HG02763 (cell line): ENCODE measurements at regions not wholly inside any gene's neighbourhood (a gene's known extent, or its start where the extent isn't known, plus 50 kb on each side); places are given as distances from the start of the nearest gene placed in this dataset.

Experiments used
- ATAC-seq: cut with Tn5 transposase; IDR thresholded peaks from one replicate; pipeline ENCODE4 v1.9.1; 2021; ENCODE audit warnings: mild to moderate bottlenecking, moderate library complexity; ENCODE audit not compliant: unreplicated experiment

DNA sequence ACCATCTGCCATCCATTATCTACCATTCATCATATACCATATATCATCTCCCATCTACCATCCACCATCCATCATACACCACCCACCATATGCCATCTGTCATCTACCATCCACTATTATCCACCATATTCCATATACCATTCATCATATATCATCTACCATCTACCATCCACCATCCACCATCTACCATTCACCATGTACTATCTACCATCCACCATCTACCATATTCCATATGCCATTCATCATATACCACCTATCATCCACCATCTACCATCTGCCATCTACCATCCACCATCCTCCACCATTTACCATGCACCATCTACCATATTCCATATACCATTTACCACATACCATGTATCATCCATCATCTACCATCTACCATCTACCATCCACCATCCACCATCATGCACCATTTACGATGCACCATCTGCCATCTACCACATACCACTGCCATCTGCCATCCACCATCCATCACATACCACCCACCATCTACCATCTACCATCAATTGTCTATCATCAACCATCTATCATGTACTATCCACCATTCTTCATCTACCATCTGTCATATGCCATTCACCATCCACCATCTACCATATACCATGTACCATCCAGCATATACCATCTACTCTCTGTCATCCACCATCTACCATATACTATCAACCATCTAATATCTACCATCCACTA, 50.6 kb upstream of the RAB4A start:
- ATAC-seq, result no peak

DNA sequence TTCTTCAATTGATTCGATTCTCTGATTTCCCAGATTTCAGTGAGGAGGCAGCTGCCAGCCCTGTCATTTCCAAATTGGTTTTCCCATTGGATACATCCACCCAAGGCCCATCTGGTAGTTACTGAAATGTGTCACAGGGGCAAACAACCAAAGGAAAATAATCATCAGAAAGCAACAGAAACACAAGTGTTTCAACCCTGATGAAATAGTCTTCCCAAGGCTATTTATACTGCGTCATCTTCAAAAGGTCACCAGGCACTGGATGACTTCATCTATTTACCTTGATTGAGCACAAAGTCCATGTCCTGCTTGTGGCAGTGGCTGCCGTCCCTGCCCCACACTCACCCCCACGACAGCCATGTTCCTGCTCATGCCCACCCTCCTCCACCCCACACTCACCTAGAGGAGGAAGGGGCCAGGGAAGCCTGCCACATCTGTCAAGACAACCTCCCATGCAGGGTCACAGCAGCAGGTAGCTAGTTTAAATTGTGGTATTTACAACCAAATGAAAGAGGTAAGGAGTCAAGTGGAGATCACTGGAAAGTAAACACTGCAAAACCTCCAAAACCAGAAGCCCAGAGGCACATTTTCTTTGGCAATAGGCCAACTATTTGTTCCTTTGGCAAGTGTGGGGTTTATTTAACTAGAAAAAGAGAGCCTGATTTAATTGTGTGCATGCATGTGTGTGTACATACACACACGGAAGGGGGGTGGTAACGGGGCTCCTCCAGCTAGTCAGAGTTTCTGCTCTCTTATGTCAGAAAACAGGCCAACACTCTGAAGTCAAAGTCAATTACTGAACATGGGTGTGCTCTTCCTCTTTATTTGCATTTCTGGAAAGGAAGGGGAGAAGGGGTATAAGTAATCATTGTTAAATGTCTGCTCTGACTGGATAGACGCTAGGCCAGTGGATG, 49.5 kb upstream of the RAB4A start:
- no peak for ATAC-seq
